HG03039 (cell line): ENCODE measurements at regions not wholly inside any gene's neighbourhood (a gene's known extent, or its start where the extent isn't known, plus 50 kb on each side); places are given as distances from the start of the nearest gene placed in this dataset.

ENCODE experiments used
- ATAC-seq: cut with Tn5 transposase; IDR thresholded peaks from one replicate; pipeline ENCODE4 v1.9.1; 2021; ENCODE audit warnings: mild to moderate bottlenecking, moderate library complexity; ENCODE audit not compliant: unreplicated experiment

DNA sequence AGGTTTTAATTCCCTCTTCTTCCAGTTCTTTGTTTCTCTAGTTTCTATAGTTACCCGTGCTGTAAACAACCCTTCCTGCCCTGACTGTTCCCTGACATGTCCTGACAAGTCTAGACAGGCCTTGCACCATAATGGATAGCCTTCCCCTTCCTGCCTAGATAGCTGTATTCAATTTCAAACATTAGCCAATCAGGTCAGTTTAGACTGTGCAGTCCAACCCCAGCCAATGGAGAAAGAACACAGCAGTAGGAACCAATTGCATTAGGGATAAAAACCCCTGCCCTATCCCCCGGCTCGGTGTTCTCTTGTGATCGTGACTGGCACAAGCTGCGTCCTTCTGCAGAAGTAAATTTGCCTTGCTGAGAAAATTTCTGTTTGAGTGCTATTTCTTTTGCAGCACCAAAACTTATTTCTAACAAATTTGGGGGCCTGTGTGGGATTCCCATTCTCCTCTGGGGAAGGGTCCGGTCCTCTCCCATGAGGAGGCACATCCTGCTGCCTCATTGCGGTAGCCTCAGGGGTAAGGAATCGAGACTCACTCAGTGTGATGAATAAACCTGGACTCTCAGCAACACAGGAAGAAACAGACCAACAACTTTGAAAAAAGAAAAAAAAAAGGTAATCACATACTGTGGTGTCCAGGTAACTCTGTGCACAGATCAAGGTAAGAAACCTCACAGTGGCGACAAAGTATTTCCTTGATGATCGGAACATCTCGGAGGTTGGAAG lies 248.7 kb upstream of the ECI2 start:
- ATAC-seq: no peak

DNA sequence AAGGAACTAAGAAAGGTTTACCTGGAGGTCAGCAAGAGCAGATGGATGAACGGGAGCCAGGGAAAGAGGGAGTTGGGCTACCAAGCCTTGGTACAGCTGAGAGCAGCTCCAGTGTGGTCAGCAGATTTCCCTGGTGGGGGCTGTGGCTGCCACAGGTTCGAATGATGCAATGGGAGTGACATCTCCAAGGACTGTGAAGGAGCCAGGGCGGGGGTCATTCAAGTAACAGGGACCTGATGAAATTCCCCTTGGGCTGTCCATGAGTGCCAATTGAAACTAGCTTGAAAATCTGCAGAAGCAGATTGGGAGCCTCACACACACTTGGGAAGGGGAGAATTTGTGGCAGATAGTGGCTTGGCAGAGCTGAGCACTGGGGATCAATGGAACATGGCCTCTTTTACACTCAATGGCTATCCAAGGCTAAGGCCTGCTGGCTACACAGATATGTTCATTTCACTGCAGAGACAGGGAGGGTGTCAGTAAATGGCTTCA lies 247.0 kb upstream of the ECI2 start:
- ATAC-seq: no peak

- ATAC-seq: no peak
These were observed 246.0 kb upstream of the ECI2 start for GRCh38 chr6:4381381-4381780.

GRCh38 chr6:4380881-4381281 lies 245.5 kb upstream of the ECI2 start:
- ATAC-seq: no peak

DNA sequence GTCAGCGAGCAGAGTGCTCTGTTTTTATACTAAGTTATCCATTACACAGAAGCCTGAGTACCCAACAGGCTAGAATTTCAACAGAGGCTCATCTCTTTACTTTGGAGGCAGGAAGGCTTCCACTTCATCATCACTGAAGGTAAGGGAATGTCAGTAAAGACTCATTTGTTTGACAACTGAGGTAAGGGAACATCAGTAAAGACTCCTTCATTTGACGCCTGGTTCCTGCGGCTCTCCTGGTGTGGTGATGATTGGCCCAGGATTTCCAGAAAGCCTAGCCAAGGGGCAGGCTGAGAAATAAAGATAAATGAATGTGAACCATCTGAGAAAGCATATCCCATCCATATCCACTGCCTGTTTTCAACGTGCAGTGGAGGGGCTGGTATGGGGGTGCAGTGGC lies 244.6 kb upstream of the ECI2 start:
- ATAC-seq: no peak

GRCh38 chr6:4378319-4378996 lies 243.1 kb upstream of the ECI2 start:
- no peak for ATAC-seq

DNA sequence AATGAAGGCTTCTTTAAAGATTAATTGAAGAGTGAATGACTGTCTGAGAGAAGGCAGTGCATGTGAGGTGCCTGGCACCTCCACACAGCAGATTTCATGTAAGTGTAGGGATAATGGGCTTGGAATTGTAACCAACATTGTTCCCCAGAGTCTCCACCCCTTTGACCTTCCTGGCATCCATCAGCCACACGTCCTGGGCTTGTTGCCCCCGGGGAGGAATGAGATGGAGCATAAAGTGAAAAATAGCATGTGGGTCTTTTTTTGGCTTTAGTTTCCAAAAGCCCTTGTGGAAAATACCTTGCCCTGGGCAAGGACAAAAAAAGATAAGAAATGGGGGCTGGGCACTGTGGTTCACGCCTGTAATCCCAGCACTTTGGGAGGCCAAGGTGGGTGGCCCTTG lies 242.2 kb upstream of the ECI2 start:
- no peak for ATAC-seq

GRCh38 chr6:4374216-4374615 lies 238.8 kb upstream of the ECI2 start:
- no peak for ATAC-seq

GRCh38 chr6:4372866-4373265 lies 237.5 kb upstream of the ECI2 start:
- no peak for ATAC-seq

- no peak for ATAC-seq
These were observed 236.0 kb upstream of the ECI2 start for GRCh38 chr6:4371207-4371921.

GRCh38 chr6:4370066-4370465 lies 234.7 kb upstream of the ECI2 start:
- no peak for ATAC-seq

DNA sequence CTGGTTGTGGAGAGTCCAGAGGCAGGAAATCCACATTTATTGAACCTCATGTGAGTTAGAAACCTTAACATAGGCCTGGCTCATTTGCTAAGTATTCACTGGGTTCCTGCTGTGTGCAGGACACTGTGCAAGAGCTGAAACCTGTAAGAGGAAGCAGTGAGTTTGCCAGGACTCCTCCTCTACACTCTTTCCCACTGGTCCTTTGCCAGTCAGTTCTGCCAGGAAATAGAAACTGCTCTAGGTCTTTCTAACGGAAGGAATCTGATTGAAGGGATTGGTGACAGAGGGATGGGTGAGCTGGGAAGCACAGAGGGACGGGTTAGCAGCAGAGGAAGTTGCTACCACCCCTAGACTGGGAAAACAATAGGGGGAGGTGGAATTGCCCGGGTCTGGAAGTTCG lies 234.2 kb upstream of the ECI2 start:
- no peak for ATAC-seq

DNA sequence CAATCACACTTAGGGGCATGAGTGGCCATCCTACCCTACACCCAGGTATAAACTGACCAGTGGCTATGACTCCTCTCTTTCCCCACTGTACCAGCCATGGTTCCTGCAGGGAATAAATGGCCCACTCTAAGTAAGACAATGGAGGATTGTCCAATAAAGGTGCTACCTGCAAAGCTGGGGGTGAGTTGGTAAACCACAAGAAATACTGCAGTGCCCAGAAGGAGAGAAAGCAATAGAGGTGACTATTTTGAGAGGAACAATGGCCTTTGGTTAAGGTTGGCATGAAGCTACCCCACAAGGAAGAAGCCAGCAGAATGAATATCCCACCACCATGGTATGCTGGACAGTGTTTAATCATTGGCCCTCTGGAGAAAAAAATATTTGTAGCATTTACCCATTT lies 233.3 kb upstream of the ECI2 start:
- no peak for ATAC-seq

- ATAC-seq: no peak
These were observed 232.3 kb upstream of the ECI2 start for GRCh38 chr6:4367643-4368042.

- ATAC-seq: no peak
These were observed 231.4 kb upstream of the ECI2 start for GRCh38 chr6:4366635-4367395.

DNA sequence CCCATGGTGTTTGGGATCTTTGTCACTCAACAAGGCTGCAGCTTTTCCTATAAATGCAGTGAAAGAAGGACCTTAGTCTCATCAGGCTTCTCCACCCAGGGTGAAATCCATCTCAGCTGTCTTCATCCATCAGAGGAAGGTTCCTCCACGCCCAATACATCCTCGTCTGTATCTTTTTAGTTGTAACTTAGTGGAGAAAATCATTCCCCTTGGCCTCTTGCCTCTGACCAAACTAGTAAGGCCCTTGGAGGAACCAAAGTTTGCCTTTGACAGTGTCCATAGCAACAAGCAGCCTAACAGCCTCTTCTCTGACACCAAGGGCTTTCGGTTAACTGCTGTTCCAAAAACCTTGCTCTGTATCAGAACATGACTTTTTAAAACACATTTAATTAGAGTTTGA lies 230.3 kb upstream of the ECI2 start:
- no peak for ATAC-seq

DNA sequence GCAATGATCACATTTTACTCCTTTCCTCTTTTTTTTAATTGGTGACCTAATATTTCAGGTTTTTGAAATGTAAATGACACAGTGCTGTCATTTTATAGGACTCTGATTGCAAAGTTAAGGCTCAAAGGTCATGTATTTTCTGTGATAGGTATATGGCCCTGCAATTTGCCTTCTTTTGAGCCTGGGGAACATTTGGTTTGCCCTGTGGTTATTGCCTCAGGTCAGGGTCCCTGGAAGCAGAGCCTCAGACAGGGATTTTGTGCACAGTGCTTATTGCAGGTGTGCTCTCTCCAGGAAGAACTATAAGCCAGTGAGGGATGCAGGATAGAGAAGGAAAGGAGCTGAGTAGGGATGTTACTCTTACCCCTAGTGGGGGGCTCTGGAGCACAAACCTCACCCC lies 229.3 kb upstream of the ECI2 start:
- no peak for ATAC-seq

GRCh38 chr6:4364172-4364571 lies 228.8 kb upstream of the ECI2 start:
- no peak for ATAC-seq

DNA sequence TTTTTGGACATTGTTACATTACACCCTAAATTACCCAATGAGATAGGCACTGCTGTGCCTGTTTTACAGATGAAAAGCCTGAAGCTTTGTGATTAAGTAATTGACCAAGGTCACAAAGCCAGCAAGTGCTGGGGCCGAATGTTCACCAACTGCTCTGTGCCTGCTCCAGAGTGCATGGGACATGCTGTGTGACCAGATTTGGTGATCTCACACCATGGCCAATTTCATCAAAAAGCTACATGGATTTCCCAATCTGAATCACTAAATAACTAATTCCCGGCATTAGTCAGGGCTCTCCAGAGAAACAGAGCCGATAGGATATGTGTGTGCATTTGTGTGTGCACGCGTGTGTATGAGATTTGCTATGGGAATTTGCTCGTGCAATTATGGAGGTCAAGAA lies 228.3 kb upstream of the ECI2 start:
- ATAC-seq: no peak

DNA sequence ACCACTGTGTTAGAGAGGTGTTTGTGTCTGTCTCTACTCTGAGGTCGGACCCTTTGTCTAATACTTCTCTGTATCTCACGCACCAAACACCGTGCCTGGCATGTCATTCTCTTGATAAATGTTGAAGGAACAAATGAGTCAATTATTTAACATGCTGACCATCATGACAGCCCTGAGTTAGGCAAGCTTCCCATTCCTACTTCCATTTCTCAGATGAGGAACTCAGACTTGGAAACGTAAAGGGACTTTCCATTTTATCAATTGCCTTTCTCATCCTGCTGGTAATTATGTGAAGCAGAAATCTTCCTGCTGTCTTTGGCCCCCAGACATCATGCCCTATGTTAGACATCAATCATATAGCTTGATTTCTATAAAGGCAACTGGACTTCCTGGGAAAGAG lies 227.0 kb upstream of the ECI2 start:
- ATAC-seq: no peak

DNA sequence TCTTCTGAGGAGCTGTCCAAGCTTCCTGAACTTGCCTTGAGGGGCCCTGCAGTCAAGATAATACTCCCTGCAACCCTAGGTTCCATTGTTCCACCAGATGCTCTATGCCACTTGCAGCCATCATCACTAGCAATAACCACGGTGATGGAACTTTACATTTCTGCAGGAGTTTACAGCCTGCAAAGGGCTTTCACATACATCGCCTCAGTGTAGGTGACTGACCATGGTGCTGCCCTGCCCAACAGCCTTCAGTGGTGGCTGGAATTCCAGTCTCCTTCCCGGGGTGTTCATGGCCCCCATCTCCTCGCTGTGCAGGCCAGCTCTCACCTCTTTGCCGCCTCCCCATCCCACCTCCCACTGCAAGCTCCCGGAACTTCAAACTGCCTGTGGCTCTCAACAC lies 225.5 kb upstream of the ECI2 start:
- ATAC-seq: no peak
